Stomach (tissue), 4 donors: ENCODE measurements at regions not wholly inside any gene's neighbourhood (a gene's known extent, or its start where the extent isn't known, plus 50 kb on each side); places are given as distances from the start of the nearest gene placed in this dataset.

Experiments used
- CTCF ChIP-seq, 7 experiments: fragments of 450-650 bp in 4 of 7; fragments of 200-600 bp in 3 of 7; sonication (generic) in 3 of 7; IDR thresholded peaks; one replicate each; pipeline ENCODE4 v1.5.1; 2016 to 2019; ENCODE audit warnings: antibody characterized with exemption in 7 of 7, control low read depth in 2 of 7, mild to moderate bottlenecking in 1 of 7
- POLR2A ChIP-seq, 4 donors: fragments of 450-650 bp; IDR thresholded peaks; one replicate each; pipeline ENCODE4 v1.6.1; 2016; ENCODE audit warnings: antibody characterized with exemption in 4 of 4, control low read depth in 2 of 4, mild to moderate bottlenecking in 1 of 4, moderate library complexity in 1 of 4
- POLR2AphosphoS5 ChIP-seq, 3 donors: sonication (generic); formaldehyde crosslinking; IDR thresholded peaks; one replicate each; pipeline ENCODE4 v1.6.1; 2016; ENCODE audit warnings: antibody characterized with exemption in 3 of 3

- TF ChIP-seq CTCF (IDR thresholded peaks at IDR 0.05) (no peak), POLR2AphosphoS5 (IDR thresholded peaks at IDR 0.05) (no peak), POLR2A (IDR thresholded peaks at IDR 0.05) (no peak)
These were observed 1414.3 kb upstream of the CDH6 start for GRCh38 chr5:29779141-29779540.
